K562 (cell line): ENCODE measurements at regions not wholly inside any gene's neighbourhood (a gene's known extent, or its start where the extent isn't known, plus 50 kb on each side); places are given as distances from the start of the nearest gene placed in this dataset.
"Not testable (repeated sequence)": the region's sequence is repeated elsewhere in the genome, so short reads cannot be mapped to it uniquely, and the experiment has no call there.

Experiments used
- ATAC-seq: fragments of 200-7000 bp; cut with Tn5 transposase; 3 replicates; pipeline ENCODE4 v1.9.1; 2020; ENCODE audit warnings: moderate library complexity
- BruUV-seq: library from RNA; stranded (reverse); fragments of 400-500 nt; replicated peaks from 2 replicates; lab custom pipeline; 2021; lab: Mats Ljungman, UMichigan
- CTCF ChIA-PET: fragments of 300-600 bp; formaldehyde crosslinking; extraction: SDS; loops from one replicate; lab custom pipeline; 2021; ENCODE audit warnings: low intra/inter-chr PET ratio; lab: Yijun Ruan, JAX
- POLR2A ChIA-PET: fragments of 300-600, 350-650 bp; sonication (Branson Sonifier 250); formaldehyde crosslinking; extraction: SDS; loops from one replicate; lab custom pipeline; 2021; ENCODE audit warnings: antibody characterized with exemption, inconsistent platforms; lab: Yijun Ruan, JAX
- DNase-seq, 4 experiments: peaks; one replicate each; pipeline versions ENCODE4 v3.0.0 to v3.0.0-alpha.2; 2011 to 2018; ENCODE audit warnings: low spot score in 3 of 4, mixed read lengths in 3 of 4; ENCODE audit errors: extremely low read depth in 1 of 4
- FAIRE-seq: peaks from 2 replicates; lab custom pipeline; 2011; peaks lifted over from hg19 to GRCh38; lab: Jason Lieb, UNC
- H2AFZ ChIP-seq: 2 replicates; pipeline ENCODE4 v1.6.0; 2011; ENCODE audit warnings: low read depth, low read length, control low read depth, inconsistent platforms
- H3K27ac ChIP-seq: fragments of 200-600 bp; 3 replicates; pipeline ENCODE4 v1.8.0; 2011; ENCODE audit warnings: low read depth, mild to moderate bottlenecking, control low read depth, inconsistent platforms, low read length, moderate library complexity, mixed read lengths; ENCODE audit errors: extremely low read depth
- H3K27me3 ChIP-seq, 2 experiments: fragments of 300-600 bp in 1 of 2; 2 replicates in 1 of 2; 3 replicates in 1 of 2; pipeline versions ENCODE4 v1.6.0 to v1.8.0; 2011; ENCODE audit warnings: inconsistent platforms in 2 of 2, low read length in 2 of 2, mild to moderate bottlenecking in 1 of 2, mixed read lengths in 1 of 2, moderate library complexity in 1 of 2; ENCODE audit not compliant: control insufficient read depth in 2 of 2, insufficient read depth in 2 of 2
- H3K36me3 ChIP-seq: fragments of 300-600 bp; 3 replicates; pipeline ENCODE4 v1.8.0; 2011; ENCODE audit warnings: mild to moderate bottlenecking, low read length, inconsistent platforms; ENCODE audit not compliant: control insufficient read depth, insufficient read depth
- H3K4me1 ChIP-seq, 2 experiments: fragments of 200-600 bp in 1 of 2; replicated peaks in 1 of 2; 2 replicates in 1 of 2; 3 replicates in 1 of 2; pipeline versions ENCODE4 v1.5.1 to v1.8.0; 2011; ENCODE audit warnings: inconsistent platforms in 2 of 2, low read length in 2 of 2, mild to moderate bottlenecking in 1 of 2, mixed read lengths in 1 of 2, moderate library complexity in 1 of 2; ENCODE audit not compliant: control insufficient read depth in 2 of 2, insufficient read depth in 2 of 2
- H3K4me2 ChIP-seq: 2 replicates; pipeline ENCODE4 v1.6.1; 2011; ENCODE audit warnings: low read length, control low read depth, inconsistent platforms, mixed read lengths; ENCODE audit not compliant: insufficient read depth
- H3K4me3 ChIP-seq: fragments of 200-600 bp; sonication (generic), shearing (Covaris generic); 2 replicates; pipeline ENCODE4 v1.5.1; 2016; ENCODE audit warnings: control low read depth, inconsistent platforms
- H3K79me2 ChIP-seq: fragments of 200-600 bp; 3 replicates; pipeline ENCODE4 v1.8.0; 2011; ENCODE audit warnings: low read length, inconsistent platforms; ENCODE audit not compliant: control insufficient read depth, insufficient read depth
- H3K9ac ChIP-seq, 2 experiments: 2 replicates each; pipeline versions ENCODE4 v1.6.0 to v1.6.1; 2011; ENCODE audit warnings: low read depth in 2 of 2, low read length in 2 of 2, control low read depth in 1 of 2, inconsistent platforms in 1 of 2, mild to moderate bottlenecking in 1 of 2, mixed read lengths in 1 of 2; ENCODE audit not compliant: insufficient read depth in 1 of 2
- H3K9me1 ChIP-seq: one replicate; pipeline ENCODE4 v1.6.0; 2011; ENCODE audit warnings: inconsistent platforms, mild to moderate bottlenecking, low read length, moderate library complexity; ENCODE audit not compliant: control insufficient read depth, insufficient read depth
- H3K9me3 ChIP-seq: replicated peaks from 2 replicates; pipeline ENCODE4 v1.5.1; 2011; ENCODE audit warnings: low read depth, low read length, inconsistent platforms; ENCODE audit not compliant: control insufficient read depth, insufficient read depth
- H4K20me1 ChIP-seq: replicated peaks from 2 replicates; pipeline ENCODE4 v1.6.1; 2011; ENCODE audit warnings: low read length, inconsistent platforms, mixed read lengths; ENCODE audit not compliant: control insufficient read depth, insufficient read depth
- ADNP ChIP-seq: fragments of 200-800 bp; sonication (Bioruptor generic); IDR thresholded peaks from 2 replicates; pipeline ENCODE4 v1.6.1; 2016; ENCODE audit warnings: missing genetic modification characterization, missing compliant biosample characterization
- BCOR ChIP-seq: fragments of 450-650 bp; IDR thresholded peaks from 2 replicates; pipeline ENCODE4 v1.6.1; 2016
- C11orf30 ChIP-seq: fragments of 450-650 bp; IDR thresholded peaks from 2 replicates; pipeline ENCODE4 v1.6.1; 2016; ENCODE audit warnings: low read depth, mild to moderate bottlenecking
- CBX3 ChIP-seq, 2 experiments: IDR thresholded peaks; 1 replicate in 1 of 2; 2 replicates in 1 of 2; pipeline ENCODE4 v1.6.1; 2012; ENCODE audit warnings: inconsistent platforms in 2 of 2, low read length in 2 of 2, borderline replicate concordance in 1 of 2, control low read depth in 1 of 2
- DDX20 ChIP-seq: fragments of 450-650 bp; IDR thresholded peaks from 2 replicates; pipeline ENCODE4 v1.6.1; 2016; ENCODE audit warnings: missing genetic modification characterization, low read depth, mild to moderate bottlenecking, missing compliant biosample characterization, moderate library complexity
- HDAC2 ChIP-seq: fragments of 450-650 bp; IDR thresholded peaks from 2 replicates; pipeline ENCODE4 v1.6.1; 2016; ENCODE audit warnings: mild to moderate bottlenecking
- KDM1A ChIP-seq, 2 experiments: fragments of 450-650 bp; IDR thresholded peaks; 2 replicates each; pipeline ENCODE4 v1.6.1; 2016; ENCODE audit warnings: mild to moderate bottlenecking in 2 of 2
- MAFG ChIP-seq: fragments of 450-650 bp; conservative IDR thresholded peaks from 2 replicates; pipeline ENCODE4 v1.6.1; 2016; ENCODE audit warnings: missing genetic modification characterization, missing compliant biosample characterization
- SMARCA5 ChIP-seq: fragments of 450-650 bp; IDR thresholded peaks from 2 replicates; pipeline ENCODE4 v1.6.1; 2016
- ZNF146 ChIP-seq: IDR thresholded peaks from one replicate; pipeline ENCODE4 v1.6.1; 2018; ENCODE audit warnings: missing compliant biosample characterization; ENCODE audit not compliant: unreplicated experiment
- ZNF316 ChIP-seq: fragments of 450-650 bp; IDR thresholded peaks from 2 replicates; pipeline ENCODE4 v1.6.1; 2016
- WGBS: fragments of 100-300 bp; shearing (Covaris generic); methylation state at CpG from one replicate; pipeline ENCODE4 v1.1.6; 2016; ENCODE audit warnings: low coverage, mixed read lengths; ENCODE audit not compliant: insufficient coverage; ENCODE audit errors: missing lambda C conversion rate; 5-methylcytosine and 5-hydroxymethylcytosine counted together
- in situ Hi-C: fragments of 300-500 bp; cut with MboI; formaldehyde crosslinking; loops from 4 replicates; pipeline ENCODE4 v1.15.0; 2018; ENCODE audit warnings: inconsistent platforms, mixed read lengths
- intact Hi-C: fragments of 100-400 bp; cut with micrococcal nuclease; formaldehyde crosslinking; loops from 2 replicates; pipeline ENCODE4 v1.14.2; 2022

GRCh38 chr1:65541865-65542264 lies 121.4 kb downstream of the LEPR start:
- H3K9me1 ChIP-seq, result no peaks in the 10 kb centered on the region
- H3K4me3 ChIP-seq, result no peak overlapping the region
- BruUV-seq, result no TSS peak
- CTCF ChIA-PET, result no interaction called here
- no peaks in the 10 kb centered on the region for H4K20me1 ChIP-seq
- no peaks in the 10 kb centered on the region; the same call in 1 of the 2 replicates for H3K9me3 ChIP-seq
- H3K79me2 ChIP-seq, result peaks cover 69% of the 10 kb centered on the region
- H3K27ac ChIP-seq, result no peak overlapping the region
- no peak for FAIRE-seq
- DNase-seq, result no peak
- no peak overlapping the region for H3K4me2 ChIP-seq
- ATAC-seq, result no peak
- in situ Hi-C loops, result no loop called here
- H3K27me3 ChIP-seq, result no peaks in the 10 kb centered on the region
- no peak overlapping the region for H2AFZ ChIP-seq
- no peak overlapping the region for H3K9ac ChIP-seq
- TF ChIP-seq DDX20, result no peak
- TF ChIP-seq ZNF316, result peak; percentile 85
- 0 out of 2 replicates have a peak, but pooled peaks have one; percentile 23 for TF ChIP-seq MAFG
- TF ChIP-seq CBX3 (IDR thresholded peaks at IDR 0.05; ENCODE audit: borderline replicate concordance in 1 of 2, low read length in 2 of 2), result no peak
- TF ChIP-seq C11orf30, result peak; percentile 64
- TF ChIP-seq, all 486 proteins: peak for 3
- POLR2A ChIA-PET, result interaction anchor here (1.4 to 3.1 kb wide), 2 partner anchors 10 to 17 kb away, joined by 3 to 10 read pairs; no protein-coding TSS in a partner anchor
- H3K36me3 ChIP-seq, result peaks cover 22% of the 10 kb centered on the region
- intact Hi-C loops, result no loop called here
- H3K4me1 ChIP-seq, result peaks cover 10 to 23% of the 10 kb centered on the region in 2 experiments

- H3K9ac ChIP-seq, BruUV-seq, H3K9me3 ChIP-seq, H3K9me1 ChIP-seq, H4K20me1 ChIP-seq, H3K4me3 ChIP-seq, intact Hi-C loops, in situ Hi-C loops, POLR2A ChIA-PET, FAIRE-seq, ATAC-seq, H3K27me3 ChIP-seq, CTCF ChIA-PET, DNase-seq, H3K4me2 ChIP-seq, H2AFZ ChIP-seq, H3K27ac ChIP-seq: not testable (repeated sequence)
- Histone ChIP-seq H3K36me3 (peaks cover 15% of the 10 kb centered on the region), H3K4me1 (peaks cover 10 to 16% of the 10 kb centered on the region in 2 experiments), H3K79me2 (peaks cover 62% of the 10 kb centered on the region)
- peak; percentile 77 for TF ChIP-seq BCOR
- TF ChIP-seq KDM1A (IDR thresholded peaks at IDR 0.05), result peak; percentile 50 to 74; a peak in 3 of 4 replicates
- 0 out of 2 replicates have a peak, but pooled peaks have one; percentile 37 for TF ChIP-seq SMARCA5
- TF ChIP-seq ADNP, result 0 out of 2 replicates have a peak, but pooled peaks have one; percentile 34
- TF ChIP-seq HDAC2, result 0 out of 2 replicates have a peak, but pooled peaks have one; percentile 17
- TF ChIP-seq ZNF146 (CRISPR knock-in tag), result peak; percentile 64
- WGBS, result 100% methylated on average over 1 of the region's 1 CpG
These were observed 122.1 kb downstream of the LEPR start for GRCh38 chr1:65542592-65542991.

GRCh38 chr1:65550306-65551010 lies 130.0 kb downstream of the LEPR start:
- BruUV-seq, H3K9me1 ChIP-seq, DNase-seq, H3K27me3 ChIP-seq, CTCF ChIA-PET, ATAC-seq, H3K27ac ChIP-seq, H3K9ac ChIP-seq, in situ Hi-C loops, H2AFZ ChIP-seq, H3K4me2 ChIP-seq, H4K20me1 ChIP-seq, intact Hi-C loops, H3K36me3 ChIP-seq, H3K9me3 ChIP-seq, FAIRE-seq, H3K4me3 ChIP-seq: not testable (repeated sequence)
- 82% methylated on average over 20 of the region's 25 CpGs for WGBS
- peaks cover 10% of the 10 kb centered on the region in 2 experiments; a peak in 4 of 5 replicates for H3K4me1 ChIP-seq
- peaks cover 34% of the 10 kb centered on the region for H3K79me2 ChIP-seq
- POLR2A ChIA-PET, result interaction anchor here (3.0 kb wide), 1 partner anchor 10 kb away, joined by 10 read pairs; no protein-coding TSS in a partner anchor
